ENCODE measurements at regions not wholly inside any gene's neighbourhood (a gene's known extent, or its start where the extent isn't known, plus 50 kb on each side); places are given as distances from the start of the nearest gene placed in this dataset.

DNA sequence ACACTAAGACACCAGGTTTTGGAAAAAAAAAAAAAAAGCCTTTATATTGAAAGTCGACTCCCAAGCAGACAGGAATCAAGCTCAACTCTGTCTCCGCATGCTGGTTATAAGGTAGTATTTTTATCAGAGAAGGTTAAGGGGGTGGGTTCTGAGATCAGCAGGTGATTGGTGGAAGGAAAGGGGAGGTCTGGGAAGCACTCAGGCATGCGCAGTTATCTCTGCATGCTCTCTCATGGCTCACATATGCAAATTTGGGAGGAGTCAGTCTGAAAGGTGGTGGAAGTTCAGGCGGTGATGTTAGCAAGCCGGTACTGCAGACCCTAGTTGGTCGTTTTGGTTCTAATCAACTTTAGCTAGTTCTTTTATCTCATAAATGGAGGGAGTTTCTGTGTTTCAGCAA, 357.6 kb upstream of the C16orf82 start:
- DNase-seq (ENCODE audit: extremely low spot score in 2 of 2), result no peak
- Histone ChIP-seq H3K27me3 (no peaks in the 10 kb centered on the region), H3K4me3 (no peak overlapping the region), H3K27ac (no peak overlapping the region), H3K36me3 (no peaks in the 10 kb centered on the region), H3K4me1 (no peaks in the 10 kb centered on the region), H3K9me3 (no peaks in the 10 kb centered on the region)
- TF ChIP-seq POLR2AphosphoS5 (IDR thresholded peaks at IDR 0.05; ENCODE audit: insufficient read depth in 1 of 2, low read depth in 1 of 2), result no peak
- no peak for TF ChIP-seq POLR2A (IDR thresholded peaks at IDR 0.05)
- TF ChIP-seq, protein P1, sequence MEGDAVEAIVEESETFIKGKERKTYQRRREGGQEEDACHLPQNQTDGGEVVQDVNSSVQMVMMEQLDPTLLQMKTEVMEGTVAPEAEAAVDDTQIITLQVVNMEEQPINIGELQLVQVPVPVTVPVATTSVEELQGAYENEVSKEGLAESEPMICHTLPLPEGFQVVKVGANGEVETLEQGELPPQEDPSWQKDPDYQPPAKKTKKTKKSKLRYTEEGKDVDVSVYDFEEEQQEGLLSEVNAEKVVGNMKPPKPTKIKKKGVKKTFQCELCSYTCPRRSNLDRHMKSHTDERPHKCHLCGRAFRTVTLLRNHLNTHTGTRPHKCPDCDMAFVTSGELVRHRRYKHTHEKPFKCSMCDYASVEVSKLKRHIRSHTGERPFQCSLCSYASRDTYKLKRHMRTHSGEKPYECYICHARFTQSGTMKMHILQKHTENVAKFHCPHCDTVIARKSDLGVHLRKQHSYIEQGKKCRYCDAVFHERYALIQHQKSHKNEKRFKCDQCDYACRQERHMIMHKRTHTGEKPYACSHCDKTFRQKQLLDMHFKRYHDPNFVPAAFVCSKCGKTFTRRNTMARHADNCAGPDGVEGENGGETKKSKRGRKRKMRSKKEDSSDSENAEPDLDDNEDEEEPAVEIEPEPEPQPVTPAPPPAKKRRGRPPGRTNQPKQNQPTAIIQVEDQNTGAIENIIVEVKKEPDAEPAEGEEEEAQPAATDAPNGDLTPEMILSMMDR (IDR thresholded peaks at IDR 0.05), result no peak
- intact Hi-C loops (cut with DNase I), result loop anchor here (10.0 kb wide), 1 partner anchor 424 kb away; no protein-coding TSS in a partner anchor

DNA sequence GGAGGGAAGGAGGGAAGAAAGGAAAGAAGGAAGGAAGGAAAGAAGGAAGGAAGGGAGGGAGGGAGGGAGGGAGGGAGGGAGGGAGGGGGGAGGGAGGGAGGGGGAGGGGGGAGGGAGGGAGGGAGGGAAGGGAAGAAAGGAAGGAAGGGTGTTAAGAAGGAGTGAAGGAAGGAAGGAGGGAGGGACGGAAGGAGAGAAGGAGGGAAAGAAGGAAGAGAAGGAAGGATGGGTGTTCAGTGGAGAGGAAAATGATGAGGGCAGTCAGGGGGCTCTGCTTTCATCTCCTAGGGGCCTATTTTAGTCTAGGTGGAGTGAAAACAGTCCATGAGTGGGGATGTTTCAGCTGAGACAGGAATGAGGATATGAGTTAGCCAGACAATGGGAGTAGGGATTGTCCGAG, 357.0 kb upstream of the C16orf82 start:
- no peaks in the 10 kb centered on the region for H3K4me1 ChIP-seq
- TF ChIP-seq POLR2AphosphoS5 (IDR thresholded peaks at IDR 0.05; ENCODE audit: insufficient read depth in 1 of 2, low read depth in 1 of 2) (no peak), POLR2A (IDR thresholded peaks at IDR 0.05) (no peak)
- TF ChIP-seq, protein P1 (IDR thresholded peaks at IDR 0.05), result no peak
- intact Hi-C loops (cut with DNase I), result loop anchor here (10.0 kb wide), 1 partner anchor 425 kb away; no protein-coding TSS in a partner anchor
- no peak for DNase-seq (ENCODE audit: extremely low spot score in 2 of 2)
- no peaks in the 10 kb centered on the region for H3K9me3 ChIP-seq
- H3K27me3 ChIP-seq, result no peaks in the 10 kb centered on the region
- H3K27ac ChIP-seq, result no peak overlapping the region
- H3K36me3 ChIP-seq, result no peaks in the 10 kb centered on the region
- H3K4me3 ChIP-seq, result no peak overlapping the region

DNA sequence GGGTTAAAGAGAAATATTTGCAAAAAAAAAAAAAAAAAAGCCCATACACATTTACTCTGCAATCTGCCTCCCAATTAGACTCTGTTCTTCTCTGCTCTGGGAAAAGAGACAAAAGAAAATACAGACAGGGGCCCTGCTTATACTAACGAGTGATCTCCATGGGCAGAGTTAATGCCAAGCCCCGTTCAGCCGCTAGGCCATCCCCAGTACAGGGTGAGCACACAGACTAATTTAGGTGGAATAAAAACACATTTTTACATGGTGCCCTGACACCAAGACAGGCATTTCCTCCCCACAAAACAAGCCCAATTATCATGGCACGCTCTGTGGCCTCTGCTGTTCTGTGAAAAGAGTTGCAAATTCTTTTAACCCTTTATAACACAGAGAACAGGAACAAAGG, 356.3 kb upstream of the C16orf82 start:
- H3K4me1 ChIP-seq, result no peaks in the 10 kb centered on the region
- H3K9me3 ChIP-seq, result no peaks in the 10 kb centered on the region
- H3K4me3 ChIP-seq, result no peak overlapping the region
- no peaks in the 10 kb centered on the region for H3K27me3 ChIP-seq
- TF ChIP-seq, protein P1 (IDR thresholded peaks at IDR 0.05), result no peak
- no peak for TF ChIP-seq POLR2AphosphoS5 (IDR thresholded peaks at IDR 0.05; ENCODE audit: insufficient read depth in 1 of 2, low read depth in 1 of 2)
- no peaks in the 10 kb centered on the region for H3K36me3 ChIP-seq
- intact Hi-C loops (cut with DNase I), result no loop called here
- no peak for DNase-seq (ENCODE audit: extremely low spot score in 2 of 2)
- H3K27ac ChIP-seq, result no peak overlapping the region

DNA sequence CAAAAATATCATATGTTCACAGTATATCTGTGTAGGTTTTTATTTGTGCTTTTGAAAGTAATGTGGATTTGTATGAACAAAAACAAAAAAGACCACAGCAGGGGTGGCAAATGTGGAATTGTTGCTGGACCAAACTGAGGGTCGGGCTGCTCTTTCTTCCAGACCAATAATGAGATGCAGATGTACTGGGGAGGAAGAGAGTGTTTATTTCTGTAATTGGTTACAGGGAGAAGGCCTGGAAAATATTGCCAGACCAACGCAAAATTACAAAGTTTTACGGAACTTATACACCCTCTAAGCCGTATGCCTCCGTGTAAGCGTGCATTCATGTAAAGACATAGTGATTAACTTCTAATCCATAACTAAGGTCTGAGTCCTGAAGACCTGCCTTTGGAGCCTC, 353.9 kb upstream of the C16orf82 start:
- Histone ChIP-seq H3K27me3 (no peaks in the 10 kb centered on the region), H3K4me3 (no peak overlapping the region), H3K27ac (no peak overlapping the region), H3K36me3 (no peaks in the 10 kb centered on the region), H3K4me1 (no peaks in the 10 kb centered on the region), H3K9me3 (no peaks in the 10 kb centered on the region)
- intact Hi-C loops (cut with DNase I), result no loop called here
- TF ChIP-seq POLR2A (IDR thresholded peaks at IDR 0.05) (no peak), POLR2AphosphoS5 (IDR thresholded peaks at IDR 0.05; ENCODE audit: insufficient read depth in 1 of 2, low read depth in 1 of 2) (no peak)
- TF ChIP-seq, protein P1 (IDR thresholded peaks at IDR 0.05), result no peak
- no peak for DNase-seq (ENCODE audit: extremely low spot score in 2 of 2)

DNA sequence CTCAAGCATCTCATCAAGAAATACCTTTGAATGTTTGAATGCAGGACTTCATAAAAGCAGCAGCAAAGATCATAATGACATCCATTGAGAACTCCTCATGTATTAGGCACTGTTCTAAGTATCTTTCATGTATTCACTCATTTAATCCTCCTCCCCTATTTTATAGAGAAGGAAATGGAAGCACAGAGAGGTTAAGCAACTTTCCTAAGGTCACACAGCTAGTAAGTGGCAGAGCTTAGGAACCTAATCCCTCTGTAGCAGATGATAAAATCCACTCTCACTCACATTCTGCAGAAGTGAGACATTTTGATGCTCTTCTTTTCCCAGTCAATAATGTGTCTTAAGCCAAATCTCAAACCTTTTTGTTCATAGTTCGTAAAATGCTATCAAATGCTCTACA, 350.8 kb upstream of the C16orf82 start:
- no peak overlapping the region for H3K27ac ChIP-seq
- no peaks in the 10 kb centered on the region for H3K9me3 ChIP-seq
- no peaks in the 10 kb centered on the region for H3K4me1 ChIP-seq
- H3K36me3 ChIP-seq, result no peaks in the 10 kb centered on the region
- H3K27me3 ChIP-seq, result no peaks in the 10 kb centered on the region
- H3K4me3 ChIP-seq, result no peak overlapping the region
- intact Hi-C loops (cut with DNase I), result no loop called here
- TF ChIP-seq, protein P1 (IDR thresholded peaks at IDR 0.05), result no peak
- TF ChIP-seq POLR2A (IDR thresholded peaks at IDR 0.05), result no peak
- TF ChIP-seq POLR2AphosphoS5 (IDR thresholded peaks at IDR 0.05; ENCODE audit: insufficient read depth in 1 of 2, low read depth in 1 of 2), result no peak
- DNase-seq (ENCODE audit: extremely low spot score in 2 of 2), result no peak

Measured in vagina (tissue), 2 donors.